ENCODE measurements at regions not wholly inside any gene's neighbourhood (a gene's known extent, or its start where the extent isn't known, plus 50 kb on each side); places are given as distances from the start of the nearest gene placed in this dataset.
"Not testable (repeated sequence)": the region's sequence is repeated elsewhere in the genome, so short reads cannot be mapped to it uniquely, and the experiment has no call there.

- DNase-seq (ENCODE audit: low read depth, low spot score): no peak
These were observed 81.0 kb upstream of the RBPJ start for GRCh38 chr4:26239801-26240200.

GRCh38 chr4:26241179-26241578 lies 79.6 kb upstream of the RBPJ start:
- no peak for DNase-seq (ENCODE audit: low read depth, low spot score)

DNA sequence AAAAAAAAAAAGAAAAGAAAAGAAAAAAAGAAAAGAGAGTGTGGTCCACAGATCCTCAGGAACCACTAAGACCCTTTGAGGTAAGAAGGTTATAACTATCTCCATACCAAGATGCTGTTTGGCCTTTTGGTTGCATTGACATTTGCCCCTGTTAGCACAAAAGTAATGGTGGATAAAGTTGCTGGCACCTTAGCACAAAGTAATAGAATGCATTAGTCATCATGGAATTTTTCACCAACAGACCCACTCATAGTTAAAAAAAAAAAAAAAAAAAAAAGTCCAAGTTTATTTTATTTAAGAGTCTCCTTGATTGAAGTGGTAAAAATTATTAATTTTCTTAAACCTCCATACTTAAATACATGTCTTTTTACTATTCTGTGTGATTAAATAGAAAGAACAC lies 78.4 kb upstream of the RBPJ start:
- no peak for DNase-seq (ENCODE audit: low read depth, low spot score)

DNA sequence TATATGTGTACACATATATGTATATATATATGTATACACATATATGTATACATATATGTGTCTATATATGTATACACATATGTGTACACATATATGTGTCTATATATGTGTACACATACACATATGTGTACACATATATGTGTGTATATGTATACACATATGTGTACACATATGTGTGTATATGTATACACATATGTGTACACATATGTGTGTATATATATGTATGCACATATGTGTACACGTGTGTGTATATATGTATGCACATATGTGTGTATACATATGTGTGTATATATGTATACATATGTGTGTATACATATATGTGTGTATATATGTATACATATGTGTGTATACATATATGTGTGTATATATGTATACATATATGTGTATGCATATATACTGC lies 76.7 kb upstream of the RBPJ start:
- DNase-seq (ENCODE audit: low read depth, low spot score): not testable (repeated sequence)

DNA sequence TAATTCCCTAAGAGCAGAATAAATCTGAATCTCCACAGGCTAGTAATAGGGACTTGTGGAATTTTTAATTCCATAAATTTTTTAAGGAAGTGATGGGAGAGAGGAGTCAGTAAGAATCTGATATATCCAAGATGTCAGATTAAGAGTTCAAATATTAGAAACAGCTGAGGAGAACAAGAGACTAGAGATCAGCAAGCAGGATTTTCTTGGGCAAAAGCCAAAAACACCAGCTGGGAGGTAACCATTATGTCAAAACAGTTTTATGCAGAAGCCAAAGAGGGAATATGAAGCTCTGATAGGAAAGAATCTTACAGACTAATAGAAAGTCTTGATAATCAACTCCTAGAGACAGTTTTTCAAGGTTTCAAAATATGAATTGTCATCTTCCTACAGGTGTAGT lies 72.2 kb upstream of the RBPJ start:
- DNase-seq (ENCODE audit: low read depth, low spot score): peak; percentile 80

DNA sequence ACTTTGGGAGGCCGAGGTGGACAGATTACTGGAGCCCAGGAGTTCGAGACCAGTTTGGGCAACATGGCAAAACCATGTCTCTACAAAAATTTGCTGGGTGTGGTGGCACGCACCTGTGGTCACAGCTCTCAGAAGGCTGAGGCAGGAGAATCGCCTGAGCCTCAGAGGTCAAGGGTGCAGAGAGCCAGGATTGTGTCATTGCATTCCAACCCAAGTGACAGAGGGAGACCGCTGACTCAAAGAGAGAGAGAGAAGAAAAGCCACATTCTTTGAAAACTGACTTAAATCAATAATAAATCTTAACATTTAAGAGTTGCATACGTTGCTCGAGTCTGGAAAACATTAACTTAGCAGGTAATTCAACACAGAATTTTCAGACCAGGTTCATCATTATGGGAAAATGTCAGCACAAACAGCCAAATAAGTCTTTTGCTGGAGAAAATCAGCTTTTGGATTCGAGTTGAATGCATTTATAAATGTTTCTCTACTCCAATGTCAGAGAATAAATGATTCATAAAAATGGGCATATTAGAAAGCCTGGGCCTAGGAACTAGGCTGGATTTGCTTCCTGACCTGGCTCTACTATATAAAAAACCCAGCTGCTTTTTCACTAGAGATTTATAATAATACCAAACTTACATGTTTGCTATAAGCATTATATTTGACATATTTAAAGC lies 68.3 kb upstream of the RBPJ start:
- no peak for DNase-seq (ENCODE audit: low read depth, low spot score)

- no peak for DNase-seq (ENCODE audit: low read depth, low spot score)
These were observed 66.8 kb upstream of the RBPJ start for GRCh38 chr4:26253968-26254367.

DNA sequence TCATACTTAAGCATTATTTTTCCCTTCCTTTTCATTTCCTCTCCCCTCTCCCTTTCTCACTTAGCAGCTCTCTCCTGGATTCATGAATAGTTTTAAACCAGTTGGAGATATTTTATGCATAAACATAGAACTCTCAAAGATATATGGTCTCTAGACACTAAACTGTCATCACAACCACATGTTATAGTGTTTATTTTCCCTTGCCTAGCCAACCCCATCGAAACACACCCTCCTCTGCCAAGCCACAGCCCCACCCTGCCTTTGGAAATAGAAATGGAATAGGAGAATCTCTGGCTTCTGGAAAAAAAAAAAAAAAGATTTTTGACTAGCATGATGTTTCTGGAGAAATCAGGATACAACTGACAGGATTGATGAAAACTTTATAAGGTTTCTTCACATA lies 64.8 kb upstream of the RBPJ start:
- no peak for DNase-seq (ENCODE audit: low read depth, low spot score)

GRCh38 chr4:26257444-26257843 lies 63.4 kb upstream of the RBPJ start:
- DNase-seq (ENCODE audit: low read depth, low spot score): not testable (repeated sequence)

DNA sequence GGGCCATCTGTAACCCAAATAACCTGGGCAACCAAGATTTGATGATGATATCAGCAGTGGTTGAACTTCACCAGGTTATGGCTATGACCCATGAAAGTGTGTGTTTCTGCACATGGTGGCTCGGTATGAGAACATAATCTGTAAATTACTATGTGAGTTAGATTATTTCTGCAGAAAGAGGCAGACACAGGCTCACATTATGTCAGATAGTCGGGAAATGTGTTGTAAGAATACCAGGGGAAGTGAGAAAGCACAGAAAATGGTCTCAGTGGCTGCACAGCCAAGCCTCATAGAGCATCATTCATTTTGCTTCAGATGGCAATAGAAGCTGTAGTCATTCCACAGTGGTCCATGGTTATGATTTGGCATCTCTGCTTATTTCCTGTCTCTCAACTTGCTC lies 63.0 kb upstream of the RBPJ start:
- DNase-seq (ENCODE audit: low read depth, low spot score): no peak

GRCh38 chr4:26260571-26260970 lies 60.2 kb upstream of the RBPJ start:
- DNase-seq (ENCODE audit: low read depth, low spot score): no peak

GRCh38 chr4:26261405-26261804 lies 59.4 kb upstream of the RBPJ start:
- DNase-seq (ENCODE audit: low read depth, low spot score): no peak

DNA sequence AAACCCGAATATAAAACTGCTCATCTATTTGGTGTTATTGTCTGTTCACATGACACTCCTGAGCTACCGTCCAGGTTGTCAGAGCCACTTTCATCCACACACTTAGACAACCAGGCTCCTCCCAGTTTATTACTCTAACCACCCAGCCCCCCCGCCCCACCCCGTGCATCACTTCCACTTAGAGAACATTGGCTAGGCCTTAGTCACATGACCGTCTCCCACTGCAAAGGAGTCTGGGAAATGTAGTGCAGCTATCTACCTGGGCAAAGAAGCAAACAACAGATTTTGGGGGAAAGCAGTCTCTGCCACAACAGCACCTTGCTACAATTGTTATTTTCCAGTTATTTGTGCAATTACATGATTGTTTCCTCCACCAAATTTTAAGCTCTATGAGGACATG lies 57.6 kb upstream of the RBPJ start:
- no peak for DNase-seq (ENCODE audit: low read depth, low spot score)

DNA sequence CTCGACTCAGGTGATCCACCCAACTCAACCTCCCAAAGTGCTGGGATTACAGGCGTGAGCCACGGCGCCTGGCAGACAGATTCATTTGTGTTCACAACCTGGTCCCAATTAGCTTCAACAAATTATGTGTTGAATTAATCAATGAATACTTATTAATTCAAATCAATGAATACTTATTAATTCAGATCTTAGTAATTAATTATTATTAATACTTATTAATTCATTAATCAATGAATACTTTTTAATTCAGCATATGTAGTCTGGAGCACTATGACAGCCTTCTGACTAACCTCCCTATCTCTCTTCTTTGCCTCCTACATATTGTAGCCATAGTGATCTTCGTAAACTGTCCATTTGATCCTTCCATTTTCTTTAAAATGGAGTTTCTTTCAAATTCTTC lies 56.7 kb upstream of the RBPJ start:
- no peak for DNase-seq (ENCODE audit: low read depth, low spot score)

GRCh38 chr4:26267087-26267486 lies 53.7 kb upstream of the RBPJ start:
- DNase-seq (ENCODE audit: low read depth, low spot score): no peak

- DNase-seq (ENCODE audit: low read depth, low spot score): no peak
These were observed 52.6 kb upstream of the RBPJ start for GRCh38 chr4:26268246-26268645.

DNA sequence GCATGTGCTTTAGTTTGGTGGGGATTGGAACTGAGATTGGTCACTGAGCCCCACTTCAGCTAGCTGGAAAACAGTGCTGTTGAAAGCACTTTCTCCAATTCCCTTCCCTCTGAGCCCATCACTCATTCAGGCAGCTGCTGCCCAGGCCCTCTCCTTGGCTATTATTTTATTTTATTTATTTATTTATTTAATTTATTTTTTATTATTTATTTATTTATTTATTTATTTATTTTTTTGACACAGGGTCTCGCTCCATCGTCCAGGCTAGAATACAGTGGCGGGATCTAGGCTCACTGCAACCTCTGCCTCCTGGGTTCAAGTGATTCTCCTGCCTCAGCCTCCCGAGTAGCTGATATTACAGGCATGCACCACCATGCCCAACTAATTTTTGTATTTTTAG lies 51.8 kb upstream of the RBPJ start:
- no peak for DNase-seq (ENCODE audit: low read depth, low spot score)
